ENCODE measurements at regions not wholly inside any gene's neighbourhood (a gene's known extent, or its start where the extent isn't known, plus 50 kb on each side); places are given as distances from the start of the nearest gene placed in this dataset.

- TF ChIP-seq USF2 (IDR thresholded peaks at IDR 0.05) (no peak), CTCF (IDR thresholded peaks at IDR 0.05) (no peak), JUN (IDR thresholded peaks at IDR 0.05) (no peak), SREBF2 (IDR thresholded peaks at IDR 0.05) (no peak), RFX5 (IDR thresholded peaks at IDR 0.05) (no peak), POLR2A (IDR thresholded peaks at IDR 0.05; ENCODE audit: low read length) (no peak), ZNF302 (CRISPR knock-in tag; IDR thresholded peaks at IDR 0.05) (no peak), ESRRA (IDR thresholded peaks at IDR 0.05; ENCODE audit: borderline replicate concordance, low read length) (no peak), EP300 (IDR thresholded peaks at IDR 0.05) (no peak)
Observed at GRCh38 chr18:55879331-55879730, 291.3 kb upstream of the TCF4 start.
